ENCODE measurements at regions not wholly inside any gene's neighbourhood (a gene's known extent, or its start where the extent isn't known, plus 50 kb on each side); places are given as distances from the start of the nearest gene placed in this dataset.
"Not testable (repeated sequence)": the region's sequence is repeated elsewhere in the genome, so short reads cannot be mapped to it uniquely, and the experiment has no call there.

GRCh38 chr9:32879335-32879734 lies 96.0 kb downstream of the TMEM215 start:
- DNase-seq (ENCODE audit: missing footprints) (no peak), ATAC-seq (no peak)
- intact Hi-C loops (cut with DNase I), result loop anchor here (10.0 kb wide), 1 partner anchor 45 kb away; no protein-coding TSS in a partner anchor

- ATAC-seq (no peak), DNase-seq (ENCODE audit: missing footprints) (no peak)
- intact Hi-C loops (cut with DNase I), result no loop called here
Observed at GRCh38 chr9:32881948-32882347, 98.6 kb downstream of the TMEM215 start.

GRCh38 chr9:32882705-32883104 lies 99.4 kb downstream of the TMEM215 start:
- no peak for ATAC-seq
- intact Hi-C loops (cut with DNase I), result no loop called here

GRCh38 chr9:32884482-32884881 lies 101.1 kb downstream of the TMEM215 start:
- DNase-seq (ENCODE audit: missing footprints) (no peak), ATAC-seq (no peak)
- intact Hi-C loops (cut with DNase I), result no loop called here

More at GRCh38 chr9:32882705-32883104, 99.4 kb downstream of the TMEM215 start:
- no peak for DNase-seq (ENCODE audit: missing footprints)

GRCh38 chr9:32886021-32886420 lies 102.7 kb downstream of the TMEM215 start:
- DNase-seq (ENCODE audit: missing footprints) (no peak), ATAC-seq (no peak)
- intact Hi-C loops (cut with DNase I), result no loop called here

- DNase-seq (ENCODE audit: missing footprints); intact Hi-C loops (cut with DNase I); ATAC-seq: not testable (repeated sequence)
Observed at GRCh38 chr9:32894485-32894884, 106.9 kb downstream of the APTX start.

GRCh38 chr9:32899181-32899580 lies 102.2 kb downstream of the APTX start:
- ATAC-seq (no peak), DNase-seq (ENCODE audit: missing footprints) (no peak)
- intact Hi-C loops (cut with DNase I), result no loop called here

- ATAC-seq (no peak), DNase-seq (ENCODE audit: missing footprints) (no peak)
- intact Hi-C loops (cut with DNase I), result no loop called here
Observed at GRCh38 chr9:32899761-32900160, 101.7 kb downstream of the APTX start.

- DNase-seq (ENCODE audit: missing footprints) (no peak), ATAC-seq (no peak)
- intact Hi-C loops (cut with DNase I), result no loop called here
Observed at GRCh38 chr9:32906213-32906612, 95.2 kb downstream of the APTX start.

- no peak for ATAC-seq
- no peak for DNase-seq (ENCODE audit: missing footprints)
- intact Hi-C loops (cut with DNase I), result loop anchor here (10.0 kb wide), 1 partner anchor 111 kb away; no protein-coding TSS in a partner anchor
Observed at GRCh38 chr9:32915802-32916201, 85.6 kb downstream of the APTX start.

- DNase-seq (ENCODE audit: missing footprints), result no peak
- intact Hi-C loops (cut with DNase I), result loop anchor here (10.0 kb wide), 1 partner anchor 114 kb away; no protein-coding TSS in a partner anchor
- ATAC-seq, result no peak
Observed at GRCh38 chr9:32918628-32919027, 82.8 kb downstream of the APTX start.

Data from Right ventricle myocardium inferior (tissue), 1 donor.